Neural progenitor cell (in vitro differentiated cells): ENCODE measurements at regions not wholly inside any gene's neighbourhood (a gene's known extent, or its start where the extent isn't known, plus 50 kb on each side); places are given as distances from the start of the nearest gene placed in this dataset.

Experiments used
- EZH2phosphoT487 ChIP-seq: fragments of 200-600 bp; sonication (generic); IDR thresholded peaks from 2 replicates; pipeline ENCODE4 v1.6.1; 2017; ENCODE audit warnings: antibody characterized with exemption
- TF ChIP-seq, protein P1 (sequence below): fragments of 200-600 bp; sonication (generic); IDR thresholded peaks from 2 replicates; pipeline ENCODE4 v1.5.1; 2017; ENCODE audit warnings: antibody characterized with exemption, mild to moderate bottlenecking

DNA sequence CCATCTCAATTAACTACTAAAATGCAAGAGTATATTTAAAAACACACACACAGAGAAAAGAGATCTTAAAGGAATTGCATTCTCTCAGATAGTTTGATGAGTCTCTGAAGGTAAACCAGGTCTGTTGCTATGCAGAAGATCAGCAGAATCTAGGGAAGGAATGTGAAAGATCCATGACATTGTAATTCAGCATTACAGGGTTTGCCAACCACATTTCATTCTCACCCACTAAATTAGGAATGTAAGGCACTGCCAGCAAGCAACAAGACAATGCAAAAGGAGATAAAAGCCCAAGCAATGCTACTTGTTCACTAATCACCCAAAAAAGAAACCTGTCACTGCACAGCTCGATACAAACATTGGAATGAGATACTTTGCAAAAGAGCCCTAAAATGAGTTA lies 106.3 kb downstream of the LRIG3 start:
- TF ChIP-seq, protein P1, sequence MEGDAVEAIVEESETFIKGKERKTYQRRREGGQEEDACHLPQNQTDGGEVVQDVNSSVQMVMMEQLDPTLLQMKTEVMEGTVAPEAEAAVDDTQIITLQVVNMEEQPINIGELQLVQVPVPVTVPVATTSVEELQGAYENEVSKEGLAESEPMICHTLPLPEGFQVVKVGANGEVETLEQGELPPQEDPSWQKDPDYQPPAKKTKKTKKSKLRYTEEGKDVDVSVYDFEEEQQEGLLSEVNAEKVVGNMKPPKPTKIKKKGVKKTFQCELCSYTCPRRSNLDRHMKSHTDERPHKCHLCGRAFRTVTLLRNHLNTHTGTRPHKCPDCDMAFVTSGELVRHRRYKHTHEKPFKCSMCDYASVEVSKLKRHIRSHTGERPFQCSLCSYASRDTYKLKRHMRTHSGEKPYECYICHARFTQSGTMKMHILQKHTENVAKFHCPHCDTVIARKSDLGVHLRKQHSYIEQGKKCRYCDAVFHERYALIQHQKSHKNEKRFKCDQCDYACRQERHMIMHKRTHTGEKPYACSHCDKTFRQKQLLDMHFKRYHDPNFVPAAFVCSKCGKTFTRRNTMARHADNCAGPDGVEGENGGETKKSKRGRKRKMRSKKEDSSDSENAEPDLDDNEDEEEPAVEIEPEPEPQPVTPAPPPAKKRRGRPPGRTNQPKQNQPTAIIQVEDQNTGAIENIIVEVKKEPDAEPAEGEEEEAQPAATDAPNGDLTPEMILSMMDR: no peak
- no peak for TF ChIP-seq EZH2phosphoT487
